HG02885 (cell line): ENCODE measurements at regions not wholly inside any gene's neighbourhood (a gene's known extent, or its start where the extent isn't known, plus 50 kb on each side); places are given as distances from the start of the nearest gene placed in this dataset.
"Not testable (repeated sequence)": the region's sequence is repeated elsewhere in the genome, so short reads cannot be mapped to it uniquely, and the experiment has no call there.

ENCODE experiments used
- ATAC-seq: cut with Tn5 transposase; IDR thresholded peaks from one replicate; pipeline ENCODE4 v1.9.1; 2021; ENCODE audit warnings: mild to moderate bottlenecking; ENCODE audit not compliant: unreplicated experiment, poor library complexity

DNA sequence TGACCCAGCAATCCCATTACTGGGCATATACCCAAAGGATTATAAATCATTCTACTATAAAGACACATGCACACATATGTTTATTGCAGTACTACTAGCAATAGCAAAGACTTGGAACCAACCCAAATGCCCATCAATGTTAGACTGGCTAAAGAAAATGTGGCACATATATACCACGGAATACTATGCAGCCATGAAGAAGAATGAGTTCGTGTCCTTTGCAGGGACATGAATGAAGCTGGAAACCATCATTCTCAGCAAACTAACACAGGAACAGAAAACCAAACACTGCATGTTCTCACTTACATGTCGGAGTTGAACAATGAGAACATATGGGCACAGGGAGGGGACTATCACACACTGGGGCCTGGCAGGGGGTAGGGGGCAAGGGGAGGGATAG is 183.0 kb downstream of the HACE1 start:
- not testable (repeated sequence) for ATAC-seq

DNA sequence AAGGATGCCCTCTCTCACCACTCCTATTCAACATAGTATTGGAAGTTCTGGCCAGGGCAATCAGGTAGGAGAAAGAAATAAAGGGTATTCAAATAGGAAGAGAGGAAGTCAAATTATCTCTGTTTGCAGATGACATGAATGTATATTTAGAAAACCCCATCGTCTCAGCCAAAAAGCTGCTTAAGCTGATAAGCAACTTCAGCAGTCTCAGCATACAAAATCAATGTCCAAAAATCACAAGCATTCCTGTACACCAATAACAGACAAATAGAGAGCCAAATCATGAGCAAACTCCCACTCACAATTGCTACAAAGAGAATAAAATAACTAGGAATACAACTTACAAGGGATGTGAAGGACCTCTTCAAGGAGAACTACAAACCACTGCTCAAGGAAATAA is 184.6 kb downstream of the HACE1 start:
- not testable (repeated sequence) for ATAC-seq

DNA sequence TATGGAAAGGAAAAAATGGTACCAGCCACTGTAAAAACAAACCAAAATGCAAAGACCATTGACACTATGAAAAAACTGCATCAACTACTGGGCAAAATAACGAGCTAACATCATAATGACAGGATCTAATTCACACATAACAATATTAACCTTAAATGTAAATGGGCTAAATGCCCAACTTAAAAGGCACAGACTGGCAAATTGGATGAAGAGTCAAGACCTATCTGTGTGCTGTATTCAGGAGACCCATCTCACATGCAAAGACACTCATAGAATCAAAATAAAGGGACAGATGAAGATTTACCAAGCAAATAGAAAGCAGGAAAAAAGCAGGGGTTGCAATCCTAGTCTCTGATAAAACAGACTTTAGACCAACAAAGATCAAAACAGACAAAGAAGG is 186.6 kb downstream of the HACE1 start:
- not testable (repeated sequence) for ATAC-seq

- not testable (repeated sequence) for ATAC-seq
Measured at GRCh38 chr6:104671591-104671891, 188.2 kb downstream of the HACE1 start.

GRCh38 chr6:104670834-104671590 is 188.7 kb downstream of the HACE1 start:
- ATAC-seq: not testable (repeated sequence)

GRCh38 chr6:104669483-104669882 is 190.2 kb downstream of the HACE1 start:
- no peak for ATAC-seq

- no peak for ATAC-seq
Measured at GRCh38 chr6:104656235-104656634, 203.5 kb downstream of the HACE1 start.

DNA sequence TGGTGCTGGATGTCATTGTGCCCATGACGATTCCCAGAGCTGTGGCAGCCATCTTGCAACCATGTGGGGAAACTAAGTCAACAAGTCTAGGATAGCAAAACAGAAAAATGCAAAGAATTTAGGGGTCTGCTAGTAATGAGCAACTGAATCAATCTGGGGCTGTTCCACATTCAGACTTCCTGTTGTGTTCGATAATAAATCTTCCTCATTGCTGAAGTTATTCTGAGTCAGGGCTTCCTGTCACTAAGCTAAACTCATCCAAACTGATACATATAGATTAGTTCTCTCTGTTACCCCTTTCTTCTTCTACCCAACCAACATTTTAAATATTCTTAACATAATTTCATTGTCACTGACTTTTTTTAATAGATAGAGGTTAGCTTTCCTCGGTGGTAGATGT is 205.9 kb downstream of the HACE1 start:
- ATAC-seq: no peak

DNA sequence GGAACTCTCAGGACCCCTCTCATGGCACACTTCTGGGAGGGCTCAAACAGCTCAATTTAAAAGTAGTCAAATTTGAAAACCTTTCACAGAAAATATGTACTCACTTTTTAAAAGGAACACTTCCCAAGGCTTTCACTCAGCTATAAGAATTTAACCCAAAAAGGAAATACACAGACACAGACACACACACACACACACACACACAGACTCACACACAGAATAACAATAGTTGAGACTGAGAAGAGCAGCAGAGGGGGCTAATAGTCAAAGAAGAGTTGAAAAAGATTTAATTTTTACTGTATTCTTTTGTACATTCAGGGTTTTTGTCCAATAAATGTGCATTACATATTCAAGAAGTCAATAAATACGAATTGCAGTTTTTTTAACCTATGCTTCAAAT is 211.4 kb downstream of the HACE1 start:
- ATAC-seq: no peak

GRCh38 chr6:104644848-104645247 is 214.9 kb downstream of the HACE1 start:
- ATAC-seq: no peak

GRCh38 chr6:104642871-104643270 is 216.8 kb downstream of the HACE1 start:
- ATAC-seq: no peak

DNA sequence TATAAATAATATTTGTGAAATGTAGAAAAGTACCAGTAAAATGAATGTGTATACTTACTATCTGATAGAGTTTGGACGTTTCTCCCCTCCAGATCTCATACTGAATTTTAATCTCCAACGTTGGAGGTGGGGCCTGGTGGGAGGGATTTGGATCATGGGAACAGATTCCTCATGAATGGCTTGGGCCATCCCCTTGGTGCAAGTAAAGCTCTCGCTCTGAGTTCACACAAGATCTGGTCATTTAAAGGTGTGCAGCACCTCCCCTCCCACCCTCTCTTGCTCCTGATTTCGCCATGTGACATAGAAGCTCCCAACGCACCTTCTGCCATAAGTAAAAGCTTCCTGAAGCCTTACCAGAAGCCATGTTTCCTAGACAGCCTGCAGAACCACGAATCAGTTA is 219.0 kb downstream of the HACE1 start:
- no peak for ATAC-seq

- peak; percentile 13 for ATAC-seq
Measured at GRCh38 chr6:104640150-104640700, 219.5 kb downstream of the HACE1 start.

DNA sequence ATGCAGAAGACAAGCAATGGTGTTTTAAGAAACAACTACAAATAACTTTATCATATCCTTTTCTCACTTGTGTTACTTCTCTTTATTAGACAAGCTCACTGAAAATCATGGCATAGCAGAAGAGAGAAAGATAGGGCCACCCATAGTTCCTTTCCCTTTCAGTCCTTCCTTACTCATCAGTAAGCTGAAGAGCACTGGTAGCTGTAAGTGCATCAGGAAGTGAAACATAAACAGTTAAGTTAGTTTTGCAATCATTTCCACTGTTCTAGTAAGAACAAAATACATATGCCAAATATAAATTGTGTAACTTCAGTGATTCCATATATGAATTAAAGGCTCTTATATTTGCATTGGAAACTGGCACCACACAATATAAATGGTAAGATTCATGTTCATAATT is 220.1 kb downstream of the HACE1 start:
- ATAC-seq: peak; percentile 96

- no peak for ATAC-seq
Measured at GRCh38 chr6:104638841-104639290, 220.9 kb downstream of the HACE1 start.

- ATAC-seq: no peak
Measured at GRCh38 chr6:104633125-104633524, 226.6 kb downstream of the HACE1 start.

GRCh38 chr6:104632588-104632987 is 227.1 kb downstream of the HACE1 start:
- ATAC-seq: no peak

- ATAC-seq: no peak
Measured at GRCh38 chr6:104630955-104631354, 228.8 kb downstream of the HACE1 start.

DNA sequence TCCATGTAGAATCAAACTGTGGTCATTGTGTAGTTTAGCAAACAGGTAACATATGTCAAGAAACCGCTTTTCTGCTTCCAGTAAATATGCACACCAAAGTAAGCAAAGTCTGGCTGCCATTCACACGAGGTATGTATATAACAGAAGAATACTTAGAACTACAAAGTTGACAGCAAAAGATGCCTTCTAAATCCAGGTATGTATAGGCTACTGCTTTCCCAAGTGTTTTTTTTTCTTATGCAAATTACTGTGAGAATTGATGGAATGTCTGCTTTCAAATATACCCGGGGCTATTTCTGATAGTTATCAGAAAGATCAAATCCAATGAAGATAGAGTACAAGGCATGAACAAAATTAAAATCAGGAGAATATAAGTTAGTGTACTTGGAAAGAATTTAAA is 229.2 kb downstream of the HACE1 start:
- ATAC-seq: no peak

- no peak for ATAC-seq
Measured at GRCh38 chr6:104629826-104630225, 229.9 kb downstream of the HACE1 start.

GRCh38 chr6:104625536-104625935 is 234.2 kb downstream of the HACE1 start:
- ATAC-seq: no peak

- ATAC-seq: peak; percentile 73
Measured at GRCh38 chr6:104623052-104623690, 236.5 kb downstream of the HACE1 start.
